ENCODE measurements at regions not wholly inside any gene's neighbourhood (a gene's known extent, or its start where the extent isn't known, plus 50 kb on each side); places are given as distances from the start of the nearest gene placed in this dataset.

DNA sequence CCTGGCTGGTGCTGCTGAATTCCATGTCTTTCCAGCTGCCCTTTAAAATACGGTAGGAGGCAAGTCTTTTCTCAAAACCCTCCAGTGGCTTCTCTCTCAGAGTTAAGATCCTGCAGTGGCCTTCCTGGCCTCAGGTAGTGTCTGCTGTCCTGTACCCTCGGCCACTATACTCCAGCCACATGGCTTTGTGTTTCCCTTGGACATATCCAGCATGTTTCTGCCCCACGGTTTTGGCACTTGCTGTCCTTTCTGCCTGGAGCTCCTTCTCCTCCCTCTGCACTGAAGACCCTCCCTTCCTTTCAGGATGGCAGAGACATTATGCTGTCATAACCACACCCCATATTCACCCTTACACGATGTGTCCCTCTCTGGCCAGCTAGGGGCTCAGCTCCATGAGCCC lies 76.5 kb upstream of the B3GAT1 start (continued):
- TF ChIP-seq, protein P1, sequence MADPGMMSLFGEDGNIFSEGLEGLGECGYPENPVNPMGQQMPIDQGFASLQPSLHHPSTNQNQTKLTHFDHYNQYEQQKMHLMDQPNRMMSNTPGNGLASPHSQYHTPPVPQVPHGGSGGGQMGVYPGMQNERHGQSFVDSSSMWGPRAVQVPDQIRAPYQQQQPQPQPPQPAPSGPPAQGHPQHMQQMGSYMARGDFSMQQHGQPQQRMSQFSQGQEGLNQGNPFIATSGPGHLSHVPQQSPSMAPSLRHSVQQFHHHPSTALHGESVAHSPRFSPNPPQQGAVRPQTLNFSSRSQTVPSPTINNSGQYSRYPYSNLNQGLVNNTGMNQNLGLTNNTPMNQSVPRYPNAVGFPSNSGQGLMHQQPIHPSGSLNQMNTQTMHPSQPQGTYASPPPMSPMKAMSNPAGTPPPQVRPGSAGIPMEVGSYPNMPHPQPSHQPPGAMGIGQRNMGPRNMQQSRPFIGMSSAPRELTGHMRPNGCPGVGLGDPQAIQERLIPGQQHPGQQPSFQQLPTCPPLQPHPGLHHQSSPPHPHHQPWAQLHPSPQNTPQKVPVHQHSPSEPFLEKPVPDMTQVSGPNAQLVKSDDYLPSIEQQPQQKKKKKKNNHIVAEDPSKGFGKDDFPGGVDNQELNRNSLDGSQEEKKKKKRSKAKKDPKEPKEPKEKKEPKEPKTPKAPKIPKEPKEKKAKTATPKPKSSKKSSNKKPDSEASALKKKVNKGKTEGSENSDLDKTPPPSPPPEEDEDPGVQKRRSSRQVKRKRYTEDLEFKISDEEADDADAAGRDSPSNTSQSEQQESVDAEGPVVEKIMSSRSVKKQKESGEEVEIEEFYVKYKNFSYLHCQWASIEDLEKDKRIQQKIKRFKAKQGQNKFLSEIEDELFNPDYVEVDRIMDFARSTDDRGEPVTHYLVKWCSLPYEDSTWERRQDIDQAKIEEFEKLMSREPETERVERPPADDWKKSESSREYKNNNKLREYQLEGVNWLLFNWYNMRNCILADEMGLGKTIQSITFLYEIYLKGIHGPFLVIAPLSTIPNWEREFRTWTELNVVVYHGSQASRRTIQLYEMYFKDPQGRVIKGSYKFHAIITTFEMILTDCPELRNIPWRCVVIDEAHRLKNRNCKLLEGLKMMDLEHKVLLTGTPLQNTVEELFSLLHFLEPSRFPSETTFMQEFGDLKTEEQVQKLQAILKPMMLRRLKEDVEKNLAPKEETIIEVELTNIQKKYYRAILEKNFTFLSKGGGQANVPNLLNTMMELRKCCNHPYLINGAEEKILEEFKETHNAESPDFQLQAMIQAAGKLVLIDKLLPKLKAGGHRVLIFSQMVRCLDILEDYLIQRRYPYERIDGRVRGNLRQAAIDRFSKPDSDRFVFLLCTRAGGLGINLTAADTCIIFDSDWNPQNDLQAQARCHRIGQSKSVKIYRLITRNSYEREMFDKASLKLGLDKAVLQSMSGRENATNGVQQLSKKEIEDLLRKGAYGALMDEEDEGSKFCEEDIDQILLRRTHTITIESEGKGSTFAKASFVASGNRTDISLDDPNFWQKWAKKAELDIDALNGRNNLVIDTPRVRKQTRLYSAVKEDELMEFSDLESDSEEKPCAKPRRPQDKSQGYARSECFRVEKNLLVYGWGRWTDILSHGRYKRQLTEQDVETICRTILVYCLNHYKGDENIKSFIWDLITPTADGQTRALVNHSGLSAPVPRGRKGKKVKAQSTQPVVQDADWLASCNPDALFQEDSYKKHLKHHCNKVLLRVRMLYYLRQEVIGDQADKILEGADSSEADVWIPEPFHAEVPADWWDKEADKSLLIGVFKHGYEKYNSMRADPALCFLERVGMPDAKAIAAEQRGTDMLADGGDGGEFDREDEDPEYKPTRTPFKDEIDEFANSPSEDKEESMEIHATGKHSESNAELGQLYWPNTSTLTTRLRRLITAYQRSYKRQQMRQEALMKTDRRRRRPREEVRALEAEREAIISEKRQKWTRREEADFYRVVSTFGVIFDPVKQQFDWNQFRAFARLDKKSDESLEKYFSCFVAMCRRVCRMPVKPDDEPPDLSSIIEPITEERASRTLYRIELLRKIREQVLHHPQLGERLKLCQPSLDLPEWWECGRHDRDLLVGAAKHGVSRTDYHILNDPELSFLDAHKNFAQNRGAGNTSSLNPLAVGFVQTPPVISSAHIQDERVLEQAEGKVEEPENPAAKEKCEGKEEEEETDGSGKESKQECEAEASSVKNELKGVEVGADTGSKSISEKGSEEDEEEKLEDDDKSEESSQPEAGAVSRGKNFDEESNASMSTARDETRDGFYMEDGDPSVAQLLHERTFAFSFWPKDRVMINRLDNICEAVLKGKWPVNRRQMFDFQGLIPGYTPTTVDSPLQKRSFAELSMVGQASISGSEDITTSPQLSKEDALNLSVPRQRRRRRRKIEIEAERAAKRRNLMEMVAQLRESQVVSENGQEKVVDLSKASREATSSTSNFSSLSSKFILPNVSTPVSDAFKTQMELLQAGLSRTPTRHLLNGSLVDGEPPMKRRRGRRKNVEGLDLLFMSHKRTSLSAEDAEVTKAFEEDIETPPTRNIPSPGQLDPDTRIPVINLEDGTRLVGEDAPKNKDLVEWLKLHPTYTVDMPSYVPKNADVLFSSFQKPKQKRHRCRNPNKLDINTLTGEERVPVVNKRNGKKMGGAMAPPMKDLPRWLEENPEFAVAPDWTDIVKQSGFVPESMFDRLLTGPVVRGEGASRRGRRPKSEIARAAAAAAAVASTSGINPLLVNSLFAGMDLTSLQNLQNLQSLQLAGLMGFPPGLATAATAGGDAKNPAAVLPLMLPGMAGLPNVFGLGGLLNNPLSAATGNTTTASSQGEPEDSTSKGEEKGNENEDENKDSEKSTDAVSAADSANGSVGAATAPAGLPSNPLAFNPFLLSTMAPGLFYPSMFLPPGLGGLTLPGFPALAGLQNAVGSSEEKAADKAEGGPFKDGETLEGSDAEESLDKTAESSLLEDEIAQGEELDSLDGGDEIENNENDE (IDR thresholded peaks at IDR 0.05; ENCODE audit: insufficient replicate concordance, low read length) = no peak
- TF ChIP-seq, protein P2, sequence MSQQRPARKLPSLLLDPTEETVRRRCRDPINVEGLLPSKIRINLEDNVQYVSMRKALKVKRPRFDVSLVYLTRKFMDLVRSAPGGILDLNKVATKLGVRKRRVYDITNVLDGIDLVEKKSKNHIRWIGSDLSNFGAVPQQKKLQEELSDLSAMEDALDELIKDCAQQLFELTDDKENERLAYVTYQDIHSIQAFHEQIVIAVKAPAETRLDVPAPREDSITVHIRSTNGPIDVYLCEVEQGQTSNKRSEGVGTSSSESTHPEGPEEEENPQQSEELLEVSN (IDR thresholded peaks at IDR 0.05) = no peak
- TF ChIP-seq EGR1 (IDR thresholded peaks at IDR 0.05; ENCODE audit: borderline replicate concordance, low read depth, low read length) = no peak
